SK-N-SH (cell line): ENCODE measurements at regions not wholly inside any gene's neighbourhood (a gene's known extent, or its start where the extent isn't known, plus 50 kb on each side); places are given as distances from the start of the nearest gene placed in this dataset.

Source experiments
- CTCF ChIA-PET: fragments of 300-600, 350-600 bp; formaldehyde crosslinking; extraction: SDS; loops from one replicate; lab custom pipeline; 2021; lab: Yijun Ruan, JAX
- POLR2A ChIA-PET: fragments of 350-600 bp; sonication (Branson Sonifier 250); formaldehyde crosslinking; extraction: SDS; loops from one replicate; lab custom pipeline; 2020; ENCODE audit warnings: antibody characterized with exemption, inconsistent platforms; lab: Yijun Ruan, JAX
- DNase-seq: peaks from one replicate; pipeline ENCODE4 v3.0.0; 2012
- H2AFZ ChIP-seq: fragments of 200-600 bp; sonication (generic); 2 replicates; pipeline ENCODE4 v1.8.1; 2016; ENCODE audit warnings: antibody characterized with exemption, mild to moderate bottlenecking, low read depth
- H3F3A ChIP-seq: fragments of 200-600 bp; sonication (generic); replicated peaks from 2 replicates; pipeline ENCODE3; 2016; ENCODE audit warnings: antibody characterized with exemption, mild to moderate bottlenecking; ENCODE audit not compliant: insufficient read depth
- H3K27ac ChIP-seq, 2 experiments: fragments of 200-500 bp in 1 of 2; fragments of 200-600 bp in 1 of 2; sonication (Bioruptor generic) in 1 of 2; sonication (generic), shearing (Covaris generic) in 1 of 2; 2 replicates each; pipeline versions ENCODE4 v1.5.1 to v1.6.1; 2014 to 2016; ENCODE audit warnings: low read depth in 2 of 2, inconsistent platforms in 1 of 2, low read length in 1 of 2, mild to moderate bottlenecking in 1 of 2, mixed read lengths in 1 of 2
- H3K27me3 ChIP-seq: fragments of 200-600 bp; sonication (generic), shearing (Covaris generic); 2 replicates; pipeline ENCODE4 v1.6.1; 2016; ENCODE audit warnings: mixed run types; ENCODE audit not compliant: insufficient read depth
- H3K36me3 ChIP-seq, 2 experiments: fragments of 200-500 bp in 1 of 2; fragments of 200-600 bp in 1 of 2; sonication (Bioruptor generic) in 1 of 2; sonication (generic) in 1 of 2; replicated peaks in 1 of 2; 2 replicates each; pipeline versions ENCODE3 to v1.5.1; 2014 to 2016; ENCODE audit warnings: low read length in 1 of 2, mild to moderate bottlenecking in 1 of 2; ENCODE audit not compliant: insufficient read depth in 2 of 2, control insufficient read depth in 1 of 2
- H3K4me1 ChIP-seq, 2 experiments: fragments of 200-500 bp in 1 of 2; fragments of 200-600 bp in 1 of 2; sonication (Bioruptor generic) in 1 of 2; sonication (generic), shearing (Covaris generic) in 1 of 2; 2 replicates each; pipeline versions ENCODE4 v1.5.1 to v1.6.1; 2014 to 2016; ENCODE audit warnings: low read depth in 1 of 2, low read length in 1 of 2, mixed run types in 1 of 2; ENCODE audit not compliant: insufficient read depth in 2 of 2, control insufficient read depth in 1 of 2
- H3K4me2 ChIP-seq: fragments of 200-600 bp; sonication (generic), shearing (Covaris generic); 2 replicates; pipeline ENCODE4 v1.6.1; 2017; ENCODE audit warnings: mixed run types
- H3K4me3 ChIP-seq, 2 experiments: fragments of 200-500 bp in 1 of 2; fragments of 200-600 bp in 1 of 2; sonication (Bioruptor generic) in 1 of 2; sonication (generic), shearing (Covaris generic) in 1 of 2; 2 replicates each; pipeline versions ENCODE4 v1.5.1 to v1.8.1; 2014 to 2016; ENCODE audit warnings: low read depth in 2 of 2, inconsistent platforms in 1 of 2, low read length in 1 of 2, mild to moderate bottlenecking in 1 of 2, mixed read lengths in 1 of 2, moderate library complexity in 1 of 2
- H3K79me2 ChIP-seq: fragments of 200-600 bp; sonication (generic); 2 replicates; pipeline ENCODE4 v1.8.1; 2017; ENCODE audit warnings: mild to moderate bottlenecking; ENCODE audit not compliant: insufficient read depth
- H3K9ac ChIP-seq: fragments of 200-600 bp; sonication (generic); 2 replicates; pipeline ENCODE4 v1.6.1; 2017; ENCODE audit warnings: mixed run types
- H3K9me2 ChIP-seq: fragments of 200-600 bp; sonication (generic); 2 replicates; pipeline ENCODE4 v1.6.1; 2017; ENCODE audit warnings: mixed run types
- H3K9me3 ChIP-seq: fragments of 200-600 bp; sonication (generic); 2 replicates; pipeline ENCODE4 v1.6.1; 2017; ENCODE audit warnings: mixed run types, mild to moderate bottlenecking, moderate library complexity
- H4K20me1 ChIP-seq: fragments of 200-600 bp; sonication (generic); 2 replicates; pipeline ENCODE4 v1.6.1; 2017; ENCODE audit warnings: mild to moderate bottlenecking, mixed run types; ENCODE audit not compliant: insufficient read depth
- CHD2 ChIP-seq: fragments of 150-350 bp; IDR thresholded peaks from 2 replicates; pipeline ENCODE4 v1.6.1; 2018; ENCODE audit warnings: low read length; ENCODE audit not compliant: partially characterized antibody
- ELF1 ChIP-seq: IDR thresholded peaks from 2 replicates; pipeline ENCODE4 v1.4.0; 2012
- FOXM1 ChIP-seq: IDR thresholded peaks from 2 replicates; pipeline ENCODE4 v1.4.0; 2012; ENCODE audit warnings: low read depth, mild to moderate bottlenecking
- GABPA ChIP-seq: IDR thresholded peaks from 2 replicates; pipeline ENCODE4 v1.4.0; 2012; ENCODE audit warnings: low read depth, mild to moderate bottlenecking
- MEF2A ChIP-seq: IDR thresholded peaks from 2 replicates; pipeline ENCODE4 v1.4.0; 2012; ENCODE audit warnings: low read depth, borderline replicate concordance
- SIN3A ChIP-seq: IDR thresholded peaks from 2 replicates; pipeline ENCODE4 v1.6.1; 2012; ENCODE audit warnings: low read depth, mild to moderate bottlenecking, low read length, moderate library complexity, borderline replicate concordance
- WGBS: methylation state at CpG from one replicate; pipeline ENCODE4 v1.1.6; 2017; ENCODE audit warnings: low lambda C conversion rate; 5-methylcytosine and 5-hydroxymethylcytosine counted together
- TF ChIP-seq, protein P1 (sequence below): IDR thresholded peaks from 2 replicates; pipeline ENCODE4; 2012
- TF ChIP-seq, protein P2 (sequence below): IDR thresholded peaks from 2 replicates; pipeline ENCODE4 v1.4.0; 2012; ENCODE audit warnings: low read depth
- TF ChIP-seq, protein P3 (sequence below): IDR thresholded peaks from 2 replicates; pipeline ENCODE4 v1.4.0; 2012; ENCODE audit warnings: low read depth, borderline replicate concordance
- TF ChIP-seq, protein P4 (sequence below): IDR thresholded peaks from 2 replicates; pipeline ENCODE4 v1.4.0; 2012; ENCODE audit warnings: low read depth, borderline replicate concordance
- TF ChIP-seq, protein P5 (sequence below): fragments of 200-600 bp; sonication (generic); IDR thresholded peaks from 2 replicates; pipeline ENCODE4 v1.6.1; 2017; ENCODE audit warnings: antibody characterized with exemption, mild to moderate bottlenecking, moderate library complexity

DNA sequence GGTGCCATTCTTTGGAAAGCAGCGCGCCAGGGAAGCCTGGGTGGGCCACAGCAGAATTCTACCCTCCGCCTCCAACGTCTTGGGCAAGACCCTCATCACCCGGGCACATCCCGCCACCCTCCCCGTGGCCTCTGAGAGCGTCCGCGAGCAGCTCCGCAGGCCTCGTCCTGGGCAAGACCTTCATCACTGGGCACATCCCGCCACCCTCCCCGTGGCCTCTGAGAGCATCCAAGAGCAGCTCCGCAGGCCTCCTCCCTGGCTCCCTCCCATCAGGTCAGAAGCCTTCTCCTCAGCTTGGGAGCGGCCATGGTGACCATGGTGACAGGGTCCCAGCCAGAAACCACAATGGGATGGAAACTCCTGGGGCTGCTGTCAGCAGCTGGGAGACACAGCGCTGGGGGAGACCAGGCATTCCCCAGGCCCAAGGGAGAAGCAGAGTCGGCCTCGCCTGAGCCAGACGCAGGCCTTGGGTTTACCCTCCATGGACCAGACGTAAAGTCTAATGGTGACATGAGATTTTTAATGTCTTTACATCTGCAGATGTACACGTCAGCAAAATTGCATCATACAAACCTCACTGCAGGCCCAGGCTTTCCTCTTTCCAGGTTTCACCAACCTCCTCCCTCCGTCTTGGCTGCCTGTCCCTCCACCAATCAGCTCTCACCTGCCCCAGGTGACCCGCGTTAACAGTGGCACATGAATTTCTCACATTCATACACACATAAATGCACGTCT, 55.1 kb upstream of the PPP2R2D start:
- CTCF ChIA-PET: interaction anchor here (0.8 to 2.1 kb wide), 2 partner anchors 29 to 486 kb away, joined by 3 to 6 read pairs; no protein-coding TSS in a partner anchor

DNA sequence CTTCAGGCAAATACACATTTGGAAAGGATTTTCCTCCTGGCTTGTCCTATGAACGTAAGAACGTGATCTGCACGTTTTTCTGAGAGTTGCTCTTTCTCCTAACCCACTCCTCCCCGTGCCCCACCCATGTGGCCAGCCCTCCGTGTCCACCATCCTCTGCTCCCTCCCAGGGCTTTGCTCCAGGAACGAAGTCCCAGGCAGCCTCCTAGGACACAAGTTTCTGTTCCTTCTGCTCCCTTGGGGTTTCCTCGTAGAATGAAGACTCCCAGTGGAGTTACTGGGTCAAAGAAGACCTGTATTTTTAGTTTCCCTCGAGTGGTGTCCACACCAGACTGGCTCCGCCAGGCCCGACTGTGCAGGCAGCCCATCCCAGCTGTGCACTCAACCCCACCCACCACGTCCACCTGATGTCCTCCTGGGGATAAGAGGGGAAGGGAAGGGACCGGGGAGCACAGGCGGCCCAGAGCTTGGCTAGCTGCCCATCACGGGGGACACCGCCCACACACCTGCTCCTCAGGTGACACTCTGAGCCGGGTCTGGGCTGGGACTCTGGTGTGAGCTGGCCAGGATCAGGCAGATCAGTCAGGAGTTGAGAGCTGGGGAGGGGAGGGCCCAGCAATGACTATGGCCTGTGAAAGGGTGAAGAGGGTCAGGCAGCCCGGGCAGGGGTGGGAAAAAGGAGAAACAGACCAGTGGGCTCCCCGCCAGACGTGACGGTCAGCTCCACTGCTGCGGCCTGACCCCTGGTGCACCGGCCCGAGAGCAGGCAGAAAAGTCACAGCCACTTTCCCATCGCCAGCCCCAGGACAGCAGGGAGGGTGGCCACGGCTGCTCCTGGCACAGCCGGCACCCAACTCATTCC, 54.3 kb upstream of the PPP2R2D start:
- ChIA-PET POLR2A (interaction anchor here (0.9 kb wide), 1 partner anchor 16 kb away, joined by 3 read pairs; no protein-coding TSS in a partner anchor), CTCF (interaction anchor here (0.8 to 2.1 kb wide), 2 partner anchors 28 to 487 kb away, joined by 3 to 6 read pairs; no protein-coding TSS in a partner anchor)
- Histone ChIP-seq H3K9ac (no peak overlapping the region), H4K20me1 (no peaks in the 10 kb centered on the region), H3K36me3 (no peaks in the 10 kb centered on the region), H2AFZ (no peak overlapping the region), H3K4me2 (no peak overlapping the region), H3K79me2 (no peaks in the 10 kb centered on the region), H3K4me3 (no peak overlapping the region), H3K27me3 (no peaks in the 10 kb centered on the region), H3K9me2 (no peaks in the 10 kb centered on the region), H3K9me3 (no peaks in the 10 kb centered on the region), H3F3A (no peaks in the 10 kb centered on the region), H3K27ac (no peak overlapping the region)
- WGBS: 43% methylated on average over 20 of the region's 26 CpGs
- no peak for DNase-seq
- TF ChIP-seq, protein P1, sequence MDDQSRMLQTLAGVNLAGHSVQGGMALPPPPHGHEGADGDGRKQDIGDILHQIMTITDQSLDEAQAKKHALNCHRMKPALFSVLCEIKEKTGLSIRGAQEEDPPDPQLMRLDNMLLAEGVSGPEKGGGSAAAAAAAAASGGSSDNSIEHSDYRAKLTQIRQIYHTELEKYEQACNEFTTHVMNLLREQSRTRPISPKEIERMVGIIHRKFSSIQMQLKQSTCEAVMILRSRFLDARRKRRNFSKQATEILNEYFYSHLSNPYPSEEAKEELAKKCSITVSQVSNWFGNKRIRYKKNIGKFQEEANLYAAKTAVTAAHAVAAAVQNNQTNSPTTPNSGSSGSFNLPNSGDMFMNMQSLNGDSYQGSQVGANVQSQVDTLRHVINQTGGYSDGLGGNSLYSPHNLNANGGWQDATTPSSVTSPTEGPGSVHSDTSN: no peak
- TF ChIP-seq GABPA: no peak
- no peak for TF ChIP-seq SIN3A
- TF ChIP-seq, protein P2, sequence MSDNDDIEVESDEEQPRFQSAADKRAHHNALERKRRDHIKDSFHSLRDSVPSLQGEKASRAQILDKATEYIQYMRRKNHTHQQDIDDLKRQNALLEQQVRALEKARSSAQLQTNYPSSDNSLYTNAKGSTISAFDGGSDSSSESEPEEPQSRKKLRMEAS: no peak
- TF ChIP-seq, all 33 proteins: peak for 0
- no peaks in the 10 kb centered on the region for H3K4me1 ChIP-seq

More for the DNA sequence above, 55.1 kb upstream of the PPP2R2D start:
- Histone ChIP-seq H3K27ac (no peak overlapping the region), H3K36me3 (no peaks in the 10 kb centered on the region), H3K9ac (no peak overlapping the region), H3K9me3 (no peaks in the 10 kb centered on the region), H3K4me2 (no peak overlapping the region), H2AFZ (no peak overlapping the region), H3K27me3 (no peaks in the 10 kb centered on the region), H4K20me1 (no peaks in the 10 kb centered on the region), H3K79me2 (no peaks in the 10 kb centered on the region), H3K9me2 (no peaks in the 10 kb centered on the region), H3F3A (no peaks in the 10 kb centered on the region), H3K4me3 (no peak overlapping the region), H3K4me1 (no peaks in the 10 kb centered on the region)
- 58% methylated on average over 25 of the region's 26 CpGs for WGBS
- no peak for TF ChIP-seq SIN3A
- POLR2A ChIA-PET: no interaction called here
- no peak for DNase-seq

DNA sequence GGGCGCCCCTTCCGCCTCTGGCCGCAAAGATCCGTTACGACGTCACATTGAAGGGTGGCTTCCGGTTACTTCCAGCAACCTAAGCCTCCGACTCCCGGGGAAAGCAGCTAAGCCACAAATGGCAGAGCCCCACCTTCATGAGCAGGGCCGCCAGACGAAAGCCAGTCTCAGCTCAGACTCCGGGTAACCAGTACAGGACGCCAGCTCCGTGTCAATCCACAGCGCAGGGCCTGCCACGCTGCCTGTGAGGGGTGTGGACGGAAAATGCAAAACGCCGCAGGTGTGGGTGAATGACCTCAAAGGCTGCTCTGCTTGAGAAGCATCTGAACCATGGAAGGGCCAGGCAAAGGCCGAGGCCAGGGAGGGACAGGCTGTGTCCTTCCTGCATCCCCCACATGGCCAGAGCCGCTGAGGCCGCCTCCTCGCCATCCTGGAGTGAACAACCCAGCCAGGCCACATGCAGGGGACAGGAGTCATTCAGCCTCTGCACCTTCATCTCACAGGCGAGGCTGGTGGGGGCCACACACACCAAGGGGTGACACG, 53.5 kb upstream of the PPP2R2D start:
- CTCF ChIA-PET: no interaction called here
- H3K4me3 ChIP-seq: no peak overlapping the region
- H3K4me2 ChIP-seq: no peak overlapping the region
- WGBS: 67% methylated on average over 21 of the region's 25 CpGs
- no peaks in the 10 kb centered on the region for H3K9me2 ChIP-seq
- H3K4me1 ChIP-seq: no peaks in the 10 kb centered on the region
- no peak overlapping the region for H2AFZ ChIP-seq
- H3K27me3 ChIP-seq: no peaks in the 10 kb centered on the region
- no peaks in the 10 kb centered on the region for H3K9me3 ChIP-seq
- H3K9ac ChIP-seq: no peak overlapping the region
- no peaks in the 10 kb centered on the region for H3K36me3 ChIP-seq
- no peaks in the 10 kb centered on the region for H3F3A ChIP-seq
- no peak overlapping the region for H3K27ac ChIP-seq
- H4K20me1 ChIP-seq: no peaks in the 10 kb centered on the region
- no peaks in the 10 kb centered on the region for H3K79me2 ChIP-seq
- DNase-seq: no peak
- POLR2A ChIA-PET: interaction anchor here (0.9 kb wide), 1 partner anchor 16 kb away, joined by 3 read pairs; no protein-coding TSS in a partner anchor
- TF ChIP-seq SIN3A (no peak), ELF1 (no peak), MEF2A (no peak), CHD2 (no peak), FOXM1 (no peak)
- TF ChIP-seq, protein P3, sequence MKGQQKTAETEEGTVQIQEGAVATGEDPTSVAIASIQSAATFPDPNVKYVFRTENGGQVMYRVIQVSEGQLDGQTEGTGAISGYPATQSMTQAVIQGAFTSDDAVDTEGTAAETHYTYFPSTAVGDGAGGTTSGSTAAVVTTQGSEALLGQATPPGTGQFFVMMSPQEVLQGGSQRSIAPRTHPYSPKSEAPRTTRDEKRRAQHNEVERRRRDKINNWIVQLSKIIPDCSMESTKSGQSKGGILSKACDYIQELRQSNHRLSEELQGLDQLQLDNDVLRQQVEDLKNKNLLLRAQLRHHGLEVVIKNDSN: no peak
- TF ChIP-seq, protein P4, sequence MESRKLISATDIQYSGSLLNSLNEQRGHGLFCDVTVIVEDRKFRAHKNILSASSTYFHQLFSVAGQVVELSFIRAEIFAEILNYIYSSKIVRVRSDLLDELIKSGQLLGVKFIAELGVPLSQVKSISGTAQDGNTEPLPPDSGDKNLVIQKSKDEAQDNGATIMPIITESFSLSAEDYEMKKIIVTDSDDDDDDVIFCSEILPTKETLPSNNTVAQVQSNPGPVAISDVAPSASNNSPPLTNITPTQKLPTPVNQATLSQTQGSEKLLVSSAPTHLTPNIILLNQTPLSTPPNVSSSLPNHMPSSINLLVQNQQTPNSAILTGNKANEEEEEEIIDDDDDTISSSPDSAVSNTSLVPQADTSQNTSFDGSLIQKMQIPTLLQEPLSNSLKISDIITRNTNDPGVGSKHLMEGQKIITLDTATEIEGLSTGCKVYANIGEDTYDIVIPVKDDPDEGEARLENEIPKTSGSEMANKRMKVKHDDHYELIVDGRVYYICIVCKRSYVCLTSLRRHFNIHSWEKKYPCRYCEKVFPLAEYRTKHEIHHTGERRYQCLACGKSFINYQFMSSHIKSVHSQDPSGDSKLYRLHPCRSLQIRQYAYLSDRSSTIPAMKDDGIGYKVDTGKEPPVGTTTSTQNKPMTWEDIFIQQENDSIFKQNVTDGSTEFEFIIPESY: no peak
- TF ChIP-seq, protein P5, sequence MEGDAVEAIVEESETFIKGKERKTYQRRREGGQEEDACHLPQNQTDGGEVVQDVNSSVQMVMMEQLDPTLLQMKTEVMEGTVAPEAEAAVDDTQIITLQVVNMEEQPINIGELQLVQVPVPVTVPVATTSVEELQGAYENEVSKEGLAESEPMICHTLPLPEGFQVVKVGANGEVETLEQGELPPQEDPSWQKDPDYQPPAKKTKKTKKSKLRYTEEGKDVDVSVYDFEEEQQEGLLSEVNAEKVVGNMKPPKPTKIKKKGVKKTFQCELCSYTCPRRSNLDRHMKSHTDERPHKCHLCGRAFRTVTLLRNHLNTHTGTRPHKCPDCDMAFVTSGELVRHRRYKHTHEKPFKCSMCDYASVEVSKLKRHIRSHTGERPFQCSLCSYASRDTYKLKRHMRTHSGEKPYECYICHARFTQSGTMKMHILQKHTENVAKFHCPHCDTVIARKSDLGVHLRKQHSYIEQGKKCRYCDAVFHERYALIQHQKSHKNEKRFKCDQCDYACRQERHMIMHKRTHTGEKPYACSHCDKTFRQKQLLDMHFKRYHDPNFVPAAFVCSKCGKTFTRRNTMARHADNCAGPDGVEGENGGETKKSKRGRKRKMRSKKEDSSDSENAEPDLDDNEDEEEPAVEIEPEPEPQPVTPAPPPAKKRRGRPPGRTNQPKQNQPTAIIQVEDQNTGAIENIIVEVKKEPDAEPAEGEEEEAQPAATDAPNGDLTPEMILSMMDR: no peak
